B cell (primary cell): ENCODE measurements at regions not wholly inside any gene's neighbourhood (a gene's known extent, or its start where the extent isn't known, plus 50 kb on each side); places are given as distances from the start of the nearest gene placed in this dataset.

ENCODE experiments used
- ATAC-seq: fragments of 200-7000 bp; cut with Tn5 transposase; one replicate; pipeline ENCODE4 v1.10.0; 2021; ENCODE audit warnings: low read depth, mild to moderate bottlenecking, moderate number of reproducible peaks, moderate library complexity
- CTCF ChIA-PET: fragments of 350-600 bp; sonication (Branson Sonifier 250); formaldehyde crosslinking; loops from one replicate; lab custom pipeline; 2021; ENCODE audit warnings: antibody characterized with exemption, inconsistent platforms; lab: Charles Lee
- POLR2A ChIA-PET: fragments of 350-600 bp; sonication (Branson Sonifier 250); formaldehyde crosslinking; loops from one replicate; lab custom pipeline; 2021; ENCODE audit warnings: antibody characterized with exemption; lab: Charles Lee
- DNase-seq: peaks from one replicate; pipeline ENCODE4 v3.0.0; 2013
- H2AFZ ChIP-seq: 2 replicates; pipeline ENCODE4 v1.6.1; 2012; ENCODE audit warnings: mild to moderate bottlenecking, low read depth, low read length; ENCODE audit not compliant: insufficient read depth, poor library complexity, severe bottlenecking
- H3K27ac ChIP-seq, 2 donors: 1 replicate in 1 of 2; 2 replicates in 1 of 2; pipeline ENCODE4 v1.5.1; 2012 to 2013; ENCODE audit warnings: low read length in 2 of 2, mild to moderate bottlenecking in 2 of 2, moderate library complexity in 1 of 2
- H3K27me3 ChIP-seq, 4 experiments: fragments of 200-600 bp in 1 of 4; sonication (generic) in 1 of 4; replicated peaks in 1 of 4; 1 replicate in 2 of 4; 2 replicates in 2 of 4; pipeline versions ENCODE4 v1.6.1 to v1.7.0; 2013 to 2016; ENCODE audit warnings: low read length in 3 of 4, mild to moderate bottlenecking in 2 of 4, mixed read lengths in 1 of 4, moderate library complexity in 1 of 4; ENCODE audit not compliant: insufficient read depth in 4 of 4, control insufficient read depth in 3 of 4; ENCODE audit errors: control extremely low read depth in 1 of 4
- H3K36me3 ChIP-seq, 2 experiments: replicated peaks in 1 of 2; 1 replicate in 1 of 2; 2 replicates in 1 of 2; pipeline versions ENCODE4 v1.6.1 to v1.7.1; 2013; ENCODE audit warnings: low read length in 1 of 2; ENCODE audit not compliant: insufficient read depth in 2 of 2, control insufficient read depth in 1 of 2; ENCODE audit errors: control extremely low read depth in 1 of 2, extremely low read depth in 1 of 2
- H3K4me1 ChIP-seq, 2 donors: fragments of 200-600 bp in 1 of 2; sonication (generic) in 1 of 2; 1 replicate in 1 of 2; 2 replicates in 1 of 2; pipeline versions ENCODE4 v1.5.1 to v1.6.1; 2013 to 2017; ENCODE audit warnings: low read length in 2 of 2; ENCODE audit not compliant: control insufficient read depth in 2 of 2, insufficient read depth in 2 of 2
- H3K4me2 ChIP-seq: replicated peaks from 2 replicates; pipeline ENCODE3; 2012; ENCODE audit warnings: mild to moderate bottlenecking, low read depth, low read length; ENCODE audit not compliant: poor library complexity, severe bottlenecking
- H3K4me3 ChIP-seq, 5 experiments: fragments of 200-600 bp in 1 of 5; sonication (generic) in 1 of 5; 1 replicate in 3 of 5; 2 replicates in 2 of 5; pipeline versions ENCODE4 v1.5.1 to v1.7.0; 2011 to 2016; ENCODE audit warnings: low read length in 4 of 5, mild to moderate bottlenecking in 4 of 5, low read depth in 2 of 5, control low read depth in 1 of 5, moderate library complexity in 1 of 5; ENCODE audit not compliant: insufficient read depth in 1 of 5; ENCODE audit errors: control extremely low read depth in 1 of 5, extremely low read depth in 1 of 5
- H3K79me2 ChIP-seq: fragments of 200-600 bp; sonication (generic); one replicate; pipeline ENCODE4 v1.6.0; 2016; ENCODE audit warnings: low read length; ENCODE audit not compliant: control insufficient read depth, insufficient read depth
- H3K9ac ChIP-seq: fragments of 200-600 bp; sonication (generic); 2 replicates; pipeline ENCODE4 v1.6.1; 2017; ENCODE audit warnings: mild to moderate bottlenecking, low read length, moderate library complexity
- H3K9me3 ChIP-seq, 3 donors: one replicate each; pipeline versions ENCODE4 v1.6.1 to v1.7.1; 2013; ENCODE audit warnings: low read length in 2 of 3; ENCODE audit not compliant: control insufficient read depth in 2 of 3, insufficient read depth in 1 of 3; ENCODE audit errors: control extremely low read depth in 1 of 3
- H4K20me1 ChIP-seq: 2 replicates; pipeline ENCODE4 v1.6.0; 2012; ENCODE audit warnings: mild to moderate bottlenecking, low read length; ENCODE audit not compliant: insufficient read depth, control insufficient read depth, poor library complexity, severe bottlenecking
- H3K27ac Mint-ChIP-seq: one replicate; pipeline ENCODE4 v1.8.0; 2021; ENCODE audit warnings: mixed read lengths
- H3K27me3 Mint-ChIP-seq: one replicate; pipeline ENCODE4 v1.8.0; 2021; ENCODE audit warnings: mixed read lengths
- H3K4me1 Mint-ChIP-seq: one replicate; pipeline ENCODE4 v1.8.0; 2021; ENCODE audit warnings: mixed read lengths
- H3K4me3 Mint-ChIP-seq: one replicate; pipeline ENCODE4 v1.8.0; 2021; ENCODE audit warnings: mixed read lengths
- H3K9me3 Mint-ChIP-seq: one replicate; pipeline ENCODE4 v1.8.0; 2022; ENCODE audit warnings: mixed read lengths; ENCODE audit not compliant: insufficient read depth
- EZH2 ChIP-seq: IDR thresholded peaks from 2 replicates; pipeline ENCODE4 v1.6.1; 2012; ENCODE audit warnings: borderline replicate concordance, low read depth, mild to moderate bottlenecking, moderate library complexity, low read length; ENCODE audit not compliant: insufficient read depth, poor library complexity, severe bottlenecking
- WGBS: methylation state at CpG from one replicate; pipeline ENCODE4 v1.1.5; 2013; ENCODE audit warnings: missing lambda C conversion rate; ENCODE audit not compliant: insufficient coverage; 5-methylcytosine and 5-hydroxymethylcytosine counted together
- intact Hi-C: fragments of 100-400 bp; cut with micrococcal nuclease; formaldehyde crosslinking; loops from one replicate; pipeline ENCODE4 v1.10.0; 2022
- TF ChIP-seq, protein P1 (sequence below): fragments of 200-600 bp; IDR thresholded peaks from one replicate; pipeline ENCODE4 v1.8.0; 2022; ENCODE audit warnings: antibody characterized with exemption, mild to moderate bottlenecking

DNA sequence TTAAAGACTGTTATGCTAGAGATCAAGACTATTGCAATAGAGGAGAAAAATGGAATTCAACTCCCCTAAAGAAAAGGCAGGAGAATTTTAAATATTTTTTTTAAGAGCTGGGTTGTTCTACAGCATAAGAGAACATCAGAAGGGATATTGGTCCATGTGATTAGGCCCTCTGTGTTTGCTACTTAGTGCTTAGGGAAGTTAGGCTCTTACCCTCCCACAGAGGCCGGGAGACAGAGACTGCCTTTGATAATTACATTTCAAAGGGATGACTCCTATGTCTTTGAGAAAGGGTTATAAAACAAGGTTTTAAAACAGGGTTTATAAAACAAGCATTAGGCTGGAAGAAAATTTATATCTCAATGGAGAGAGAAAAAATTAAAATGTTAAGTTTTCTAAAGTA, 1248.1 kb upstream of the PCDH20 start:
- Histone ChIP-seq H3K27me3 (no peaks in the 10 kb centered on the region), H3K4me3 (no peak overlapping the region), H3K9ac (no peak overlapping the region), H3K4me1 (no peaks in the 10 kb centered on the region), H3K27ac (no peak overlapping the region), H4K20me1 (no peaks in the 10 kb centered on the region), H2AFZ (no peak overlapping the region), H3K79me2 (no peaks in the 10 kb centered on the region), H3K36me3 (no peaks in the 10 kb centered on the region), H3K9me3 (peaks cover 0 to 5% (median 0%) of the 10 kb centered on the region in 3 donors), H3K4me2 (no peak overlapping the region)
- H3K4me1 Mint-ChIP-seq, result no peaks in the 10 kb centered on the region
- DNase-seq (no peak), ATAC-seq (no peak)
- H3K4me3 Mint-ChIP-seq, result no peak overlapping the region
- ChIA-PET CTCF (no interaction called here), POLR2A (no interaction called here)
- intact Hi-C loops, result no loop called here
- H3K27me3 Mint-ChIP-seq, result no peaks in the 10 kb centered on the region
- no peak for TF ChIP-seq EZH2
- TF ChIP-seq, protein P1, sequence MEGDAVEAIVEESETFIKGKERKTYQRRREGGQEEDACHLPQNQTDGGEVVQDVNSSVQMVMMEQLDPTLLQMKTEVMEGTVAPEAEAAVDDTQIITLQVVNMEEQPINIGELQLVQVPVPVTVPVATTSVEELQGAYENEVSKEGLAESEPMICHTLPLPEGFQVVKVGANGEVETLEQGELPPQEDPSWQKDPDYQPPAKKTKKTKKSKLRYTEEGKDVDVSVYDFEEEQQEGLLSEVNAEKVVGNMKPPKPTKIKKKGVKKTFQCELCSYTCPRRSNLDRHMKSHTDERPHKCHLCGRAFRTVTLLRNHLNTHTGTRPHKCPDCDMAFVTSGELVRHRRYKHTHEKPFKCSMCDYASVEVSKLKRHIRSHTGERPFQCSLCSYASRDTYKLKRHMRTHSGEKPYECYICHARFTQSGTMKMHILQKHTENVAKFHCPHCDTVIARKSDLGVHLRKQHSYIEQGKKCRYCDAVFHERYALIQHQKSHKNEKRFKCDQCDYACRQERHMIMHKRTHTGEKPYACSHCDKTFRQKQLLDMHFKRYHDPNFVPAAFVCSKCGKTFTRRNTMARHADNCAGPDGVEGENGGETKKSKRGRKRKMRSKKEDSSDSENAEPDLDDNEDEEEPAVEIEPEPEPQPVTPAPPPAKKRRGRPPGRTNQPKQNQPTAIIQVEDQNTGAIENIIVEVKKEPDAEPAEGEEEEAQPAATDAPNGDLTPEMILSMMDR, result no peak
- H3K27ac Mint-ChIP-seq, result no peak overlapping the region
- peaks cover 9% of the 10 kb centered on the region for H3K9me3 Mint-ChIP-seq
- WGBS, result no CpG with 5 or more reads among the region's 1 CpG

DNA sequence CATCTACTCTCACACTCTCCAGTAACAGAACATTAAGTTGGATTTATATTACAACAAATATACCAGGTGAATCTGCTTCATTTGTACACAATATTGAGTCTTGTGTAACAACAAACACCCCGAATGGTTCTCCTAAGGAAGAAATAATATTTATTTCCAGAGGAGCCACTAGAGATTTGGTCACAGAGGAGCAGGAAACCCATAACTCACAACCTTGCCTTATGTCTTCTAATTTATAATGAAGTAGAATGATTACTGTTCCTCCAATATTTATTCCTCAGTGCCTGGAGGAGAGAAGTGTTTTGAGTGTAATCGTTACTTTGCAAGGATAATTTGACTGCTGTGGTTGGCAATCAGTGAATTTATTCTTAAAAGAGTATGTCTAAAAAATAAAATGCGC, 1243.7 kb upstream of the PCDH20 start:
- H3K4me2 ChIP-seq, result no peak overlapping the region
- no peaks in the 10 kb centered on the region for H3K36me3 ChIP-seq
- H3K27me3 Mint-ChIP-seq, result no peaks in the 10 kb centered on the region
- intact Hi-C loops, result no loop called here
- ATAC-seq (no peak), DNase-seq (no peak)
- H3K79me2 ChIP-seq, result no peaks in the 10 kb centered on the region
- POLR2A ChIA-PET, result no interaction called here
- H4K20me1 ChIP-seq, result no peaks in the 10 kb centered on the region
- H3K9me3 ChIP-seq, result no peaks in the 10 kb centered on the region
- no peaks in the 10 kb centered on the region for H3K27me3 ChIP-seq
- H3K4me3 ChIP-seq, result no peak overlapping the region
- peaks cover 4% of the 10 kb centered on the region for H3K9me3 Mint-ChIP-seq
- TF ChIP-seq EZH2, result no peak
- TF ChIP-seq, protein P1, result no peak
- H3K9ac ChIP-seq, result no peak overlapping the region
- H3K27ac Mint-ChIP-seq, result no peak overlapping the region
- no peak overlapping the region for H2AFZ ChIP-seq
- H3K27ac ChIP-seq, result no peak overlapping the region
- H3K4me1 ChIP-seq, result no peaks in the 10 kb centered on the region
- H3K4me3 Mint-ChIP-seq, result no peak overlapping the region
- H3K4me1 Mint-ChIP-seq, result no peaks in the 10 kb centered on the region
- WGBS, result no CpG with 5 or more reads among the region's 3 CpGs
- CTCF ChIA-PET, result no interaction called here
